Activated CD4-positive, alpha-beta T cell treated with anti-CD3 and anti-CD28 coated beads, Interleukin-2, Interleukin-4, amounts not matched to agents 100 ng/mL and 50 ng/mL, durations not matched to agents 16 hours and 8 hours (primary cell): ENCODE measurements at regions not wholly inside any gene's neighbourhood (a gene's known extent, or its start where the extent isn't known, plus 50 kb on each side); places are given as distances from the start of the nearest gene placed in this dataset.

Source experiments
- DNase-seq: peaks from one replicate; pipeline ENCODE4 v3.0.0-alpha.2; 2020; ENCODE audit warnings: low spot score

- DNase-seq = no peak
These were observed 95.2 kb downstream of the ENGASE start for GRCh38 chr17:79169861-79170260.

- no peak for DNase-seq
These were observed 94.7 kb downstream of the ENGASE start for GRCh38 chr17:79169366-79169765.

- no peak for DNase-seq
These were observed 93.9 kb downstream of the ENGASE start for GRCh38 chr17:79168486-79169055.

- no peak for DNase-seq
These were observed 92.9 kb downstream of the ENGASE start for GRCh38 chr17:79167486-79167885.

GRCh38 chr17:79165756-79166473 lies 91.3 kb downstream of the ENGASE start:
- DNase-seq = no peak

- no peak for DNase-seq
These were observed 90.5 kb downstream of the ENGASE start for GRCh38 chr17:79164913-79165695.

- no peak for DNase-seq
These were observed 89.8 kb downstream of the ENGASE start for GRCh38 chr17:79164408-79164807.

GRCh38 chr17:79163071-79163470 lies 88.4 kb downstream of the ENGASE start:
- DNase-seq = no peak

- DNase-seq = no peak
These were observed 87.7 kb downstream of the ENGASE start for GRCh38 chr17:79162012-79162963.

GRCh38 chr17:79160980-79161636 lies 86.5 kb downstream of the ENGASE start:
- DNase-seq = peak; percentile 38

GRCh38 chr17:79159926-79160325 lies 85.3 kb downstream of the ENGASE start:
- DNase-seq = no peak

- DNase-seq = no peak
These were observed 84.8 kb downstream of the ENGASE start for GRCh38 chr17:79159471-79159870.

GRCh38 chr17:79156463-79157095 lies 82.0 kb downstream of the ENGASE start:
- no peak for DNase-seq

- DNase-seq = no peak
These were observed 81.1 kb downstream of the ENGASE start for GRCh38 chr17:79155701-79156100.

- no peak for DNase-seq
These were observed 80.4 kb downstream of the ENGASE start for GRCh38 chr17:79154951-79155585.

- no peak for DNase-seq
These were observed 79.8 kb downstream of the ENGASE start for GRCh38 chr17:79154446-79154845.

- no peak for DNase-seq
These were observed 78.9 kb downstream of the ENGASE start for GRCh38 chr17:79153367-79154130.

GRCh38 chr17:79152636-79153035 lies 78.0 kb downstream of the ENGASE start:
- DNase-seq = no peak

GRCh38 chr17:79152110-79152509 lies 77.5 kb downstream of the ENGASE start:
- no peak for DNase-seq

- DNase-seq = no peak
These were observed 76.2 kb downstream of the ENGASE start for GRCh38 chr17:79150799-79151198.
